Esophagus (tissue), 2 donors: ENCODE measurements at regions not wholly inside any gene's neighbourhood (a gene's known extent, or its start where the extent isn't known, plus 50 kb on each side); places are given as distances from the start of the nearest gene placed in this dataset.
"Not testable (repeated sequence)": the region's sequence is repeated elsewhere in the genome, so short reads cannot be mapped to it uniquely, and the experiment has no call there.

Experiments used
- H3K27ac ChIP-seq, 2 donors: one replicate each; pipeline ENCODE4 v1.5.1; 2013; ENCODE audit warnings: low read depth in 2 of 2, mild to moderate bottlenecking in 2 of 2, inconsistent platforms in 1 of 2, low read length in 1 of 2, moderate library complexity in 1 of 2
- H3K27me3 ChIP-seq, 2 donors: one replicate each; pipeline ENCODE4 v1.6.1; 2013; ENCODE audit warnings: low read length in 2 of 2, control low read depth in 1 of 2, mild to moderate bottlenecking in 1 of 2; ENCODE audit not compliant: insufficient read depth in 2 of 2, control insufficient read depth in 1 of 2
- H3K36me3 ChIP-seq, 2 donors: one replicate each; pipeline ENCODE4 v1.6.1; 2013; ENCODE audit warnings: low read length in 1 of 2; ENCODE audit not compliant: control insufficient read depth in 2 of 2, insufficient read depth in 2 of 2
- H3K4me1 ChIP-seq, 2 donors: one replicate each; pipeline ENCODE4 v1.6.1; 2013; ENCODE audit warnings: low read length in 1 of 2; ENCODE audit not compliant: control insufficient read depth in 2 of 2, insufficient read depth in 2 of 2
- H3K4me3 ChIP-seq, 2 donors: one replicate each; pipeline ENCODE4 v1.5.1; 2013; ENCODE audit warnings: low read length in 2 of 2, mild to moderate bottlenecking in 2 of 2, low read depth in 1 of 2, moderate library complexity in 1 of 2
- H3K9me3 ChIP-seq, 2 donors: one replicate each; pipeline ENCODE4 v1.6.1; 2013; ENCODE audit warnings: mild to moderate bottlenecking in 2 of 2, low read depth in 1 of 2, low read length in 1 of 2, moderate library complexity in 1 of 2; ENCODE audit not compliant: control insufficient read depth in 2 of 2, insufficient read depth in 1 of 2
- WGBS, 2 donors: extraction: QIAGEN DNeasy Blood & Tissue Kit; methylation state at CpG; one replicate each; pipeline ENCODE4 v1.1.7; 2013; 5-methylcytosine and 5-hydroxymethylcytosine counted together
- donor health status: healthy with polysubstance abuse.
- donor health status: Bipolar disorder and iron deficiency.

DNA sequence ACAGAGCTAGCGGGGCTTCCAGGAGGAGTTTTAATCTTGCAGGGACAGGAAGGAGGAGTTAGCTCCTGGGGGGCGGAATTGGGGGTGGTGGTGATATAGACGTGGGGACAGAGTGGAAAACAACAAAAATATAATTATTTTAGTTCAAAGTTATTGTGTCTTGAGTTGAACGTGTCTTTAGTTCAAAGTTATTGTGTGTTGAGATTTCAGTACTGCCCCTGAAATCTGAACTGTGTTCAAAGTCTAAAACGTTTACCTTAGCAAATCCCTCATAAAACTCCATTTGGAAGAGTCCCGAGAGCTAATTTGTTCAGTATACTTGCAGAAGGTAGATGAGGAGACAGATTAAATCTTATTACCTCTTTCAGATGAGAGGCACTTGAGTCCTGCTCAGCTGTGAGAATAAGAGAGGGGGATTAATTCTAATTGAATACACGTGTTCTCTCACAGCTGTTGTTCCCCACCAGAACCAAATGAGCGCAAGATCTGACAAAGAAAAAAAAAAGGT, 132.4 kb upstream of the ALDH3B2 start:
- H3K9me3 ChIP-seq, H3K27ac ChIP-seq, H3K4me3 ChIP-seq, H3K4me1 ChIP-seq, H3K36me3 ChIP-seq, H3K27me3 ChIP-seq: not testable (repeated sequence)
- 27 to 32% methylated on average over 8 of the region's 8 CpGs for WGBS, 2 donors

GRCh38 chr11:67806183-67806582, 131.8 kb upstream of the ALDH3B2 start:
- H3K36me3 ChIP-seq, H3K9me3 ChIP-seq, H3K4me1 ChIP-seq, H3K27me3 ChIP-seq: not testable (repeated sequence)
- peak overlapping the region; percentile 43 to 54 for H3K4me3 ChIP-seq
- WGBS, 2 donors, result 0 to 2% methylated on average over 6 to 26 of the region's 26 CpGs
- H3K27ac ChIP-seq, result peak overlapping the region; percentile 83 to 94

GRCh38 chr11:67805253-67806126, 131.1 kb upstream of the ALDH3B2 start:
- Histone ChIP-seq H3K27ac (peak overlapping the region; percentile 83 to 94), H3K4me3 (peak overlapping the region; percentile 55 to 71)
- not testable (repeated sequence) for H3K27me3 ChIP-seq, H3K36me3 ChIP-seq, H3K9me3 ChIP-seq, H3K4me1 ChIP-seq
- 0% methylated on average over 56 to 66 of the region's 66 CpGs for WGBS, 2 donors

GRCh38 chr11:67804435-67805252, 130.2 kb upstream of the ALDH3B2 start:
- H3K4me1 ChIP-seq, H3K27me3 ChIP-seq, H3K36me3 ChIP-seq, H3K9me3 ChIP-seq: not testable (repeated sequence)
- Histone ChIP-seq H3K4me3 (peak overlapping the region; percentile 55 to 71), H3K27ac (peak overlapping the region; percentile 23 to 88)
- WGBS, 2 donors, result 2 to 4% methylated on average over 44 to 46 of the region's 47 CpGs

DNA sequence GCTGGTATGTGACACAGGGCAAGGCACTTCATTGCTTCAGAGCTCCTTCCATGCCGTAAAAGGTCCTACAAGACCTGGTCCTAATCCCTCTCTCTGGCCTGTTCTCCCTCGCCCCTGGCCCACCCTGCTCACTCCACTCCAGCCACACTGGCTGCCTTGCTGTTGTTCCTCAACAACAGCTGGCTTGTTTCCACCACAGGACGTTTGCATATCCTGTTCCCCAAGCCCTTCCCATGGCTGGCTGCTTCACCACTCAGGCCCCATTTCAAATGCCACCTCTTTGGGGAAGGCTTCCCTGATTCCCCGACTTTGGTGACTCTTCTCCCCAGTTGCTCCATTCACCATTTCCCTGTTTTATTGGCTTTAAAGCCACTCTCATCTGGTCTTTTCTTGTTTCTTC, 129.1 kb upstream of the ALDH3B2 start:
- WGBS, 2 donors, result 76 to 77% methylated on average over 4 of the region's 4 CpGs
- not testable (repeated sequence) for H3K4me1 ChIP-seq, H3K27ac ChIP-seq, H3K27me3 ChIP-seq, H3K4me3 ChIP-seq, H3K36me3 ChIP-seq, H3K9me3 ChIP-seq

DNA sequence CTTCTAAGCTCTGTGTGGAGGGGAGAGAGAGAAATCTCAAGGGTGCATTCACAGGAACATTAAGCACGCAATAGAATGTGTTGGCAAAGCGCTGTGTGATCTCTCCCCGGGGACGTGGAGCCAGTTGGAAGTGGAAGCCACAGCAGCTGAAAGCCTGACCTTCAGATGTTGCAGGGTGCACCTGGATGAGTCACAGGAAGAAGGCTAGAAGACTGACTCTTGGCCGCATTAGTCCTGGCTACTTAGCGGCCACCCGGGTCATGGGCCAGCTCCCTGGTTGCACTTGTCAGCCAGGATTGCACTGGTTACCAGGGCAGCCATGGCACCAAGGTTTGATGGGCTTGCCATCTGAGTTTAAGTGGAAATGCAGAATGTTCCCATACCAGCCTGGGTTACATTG, 128.6 kb upstream of the ALDH3B2 start:
- H3K4me1 ChIP-seq, H3K27me3 ChIP-seq, H3K9me3 ChIP-seq, H3K4me3 ChIP-seq, H3K27ac ChIP-seq, H3K36me3 ChIP-seq: not testable (repeated sequence)
- 61 to 65% methylated on average over 7 of the region's 7 CpGs for WGBS, 2 donors

- H3K4me3 ChIP-seq, H3K36me3 ChIP-seq, H3K9me3 ChIP-seq, H3K4me1 ChIP-seq, H3K27me3 ChIP-seq, H3K27ac ChIP-seq: not testable (repeated sequence)
- WGBS, 2 donors, result 79 to 80% methylated on average over 3 to 4 of the region's 4 CpGs
Measured at GRCh38 chr11:67802623-67803022, 128.2 kb upstream of the ALDH3B2 start.

GRCh38 chr11:67801397-67801796, 127.0 kb upstream of the ALDH3B2 start:
- not testable (repeated sequence) for H3K4me1 ChIP-seq, H3K27ac ChIP-seq, H3K9me3 ChIP-seq, H3K4me3 ChIP-seq, H3K27me3 ChIP-seq, H3K36me3 ChIP-seq
- 89 to 90% methylated on average over 6 of the region's 6 CpGs for WGBS, 2 donors

DNA sequence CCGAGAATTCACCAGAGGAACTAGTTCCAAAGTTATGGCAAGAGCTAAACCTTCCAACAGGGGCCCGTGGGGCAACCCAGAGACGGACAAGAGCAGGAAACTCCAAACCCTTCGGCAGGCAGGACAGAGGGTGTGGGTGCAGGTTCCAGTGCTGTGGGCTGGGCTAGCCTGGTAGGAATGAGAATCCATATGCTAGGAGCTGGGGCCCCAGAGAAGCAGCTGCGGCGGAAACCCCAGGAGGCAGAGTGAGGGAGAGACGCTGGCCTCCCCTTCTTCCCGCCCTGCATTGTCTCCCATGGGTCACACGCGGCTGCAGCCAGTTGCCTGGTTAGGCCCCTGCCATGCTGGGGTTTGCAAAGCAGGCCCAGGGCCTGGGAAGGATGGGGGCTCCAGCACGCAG, 126.2 kb upstream of the ALDH3B2 start:
- not testable (repeated sequence) for H3K36me3 ChIP-seq, H3K4me1 ChIP-seq, H3K27me3 ChIP-seq, H3K4me3 ChIP-seq, H3K9me3 ChIP-seq, H3K27ac ChIP-seq
- WGBS, 2 donors, result 80 to 87% methylated on average over 8 to 11 of the region's 11 CpGs
